MM.1S (cell line): ENCODE measurements at regions not wholly inside any gene's neighbourhood (a gene's known extent, or its start where the extent isn't known, plus 50 kb on each side); places are given as distances from the start of the nearest gene placed in this dataset.

Source experiments
- CTCF ChIP-seq: fragments of 300-600 bp; sonication (generic); IDR thresholded peaks from 2 replicates; pipeline ENCODE4 v1.5.1; 2016; ENCODE audit warnings: antibody characterized with exemption, low read length, mixed read lengths
- EZH2 ChIP-seq: fragments of 300-600 bp; sonication (generic); optimal IDR thresholded peaks from 2 replicates; pipeline ENCODE3; 2017; ENCODE audit warnings: low read depth, mild to moderate bottlenecking, antibody characterized with exemption, low read length, mixed read lengths
- EZH2phosphoT487 ChIP-seq: fragments of 300-600 bp; sonication (generic); IDR thresholded peaks from 2 replicates; pipeline ENCODE4 v1.6.1; 2018; ENCODE audit warnings: antibody characterized with exemption, low read length

- TF ChIP-seq CTCF: no peak
- no peak for TF ChIP-seq EZH2phosphoT487
- TF ChIP-seq EZH2: no peak
Observed at GRCh38 chr3:30475809-30476178, 130.6 kb upstream of the TGFBR2 start.
